ENCODE measurements at regions not wholly inside any gene's neighbourhood (a gene's known extent, or its start where the extent isn't known, plus 50 kb on each side); places are given as distances from the start of the nearest gene placed in this dataset.

DNA sequence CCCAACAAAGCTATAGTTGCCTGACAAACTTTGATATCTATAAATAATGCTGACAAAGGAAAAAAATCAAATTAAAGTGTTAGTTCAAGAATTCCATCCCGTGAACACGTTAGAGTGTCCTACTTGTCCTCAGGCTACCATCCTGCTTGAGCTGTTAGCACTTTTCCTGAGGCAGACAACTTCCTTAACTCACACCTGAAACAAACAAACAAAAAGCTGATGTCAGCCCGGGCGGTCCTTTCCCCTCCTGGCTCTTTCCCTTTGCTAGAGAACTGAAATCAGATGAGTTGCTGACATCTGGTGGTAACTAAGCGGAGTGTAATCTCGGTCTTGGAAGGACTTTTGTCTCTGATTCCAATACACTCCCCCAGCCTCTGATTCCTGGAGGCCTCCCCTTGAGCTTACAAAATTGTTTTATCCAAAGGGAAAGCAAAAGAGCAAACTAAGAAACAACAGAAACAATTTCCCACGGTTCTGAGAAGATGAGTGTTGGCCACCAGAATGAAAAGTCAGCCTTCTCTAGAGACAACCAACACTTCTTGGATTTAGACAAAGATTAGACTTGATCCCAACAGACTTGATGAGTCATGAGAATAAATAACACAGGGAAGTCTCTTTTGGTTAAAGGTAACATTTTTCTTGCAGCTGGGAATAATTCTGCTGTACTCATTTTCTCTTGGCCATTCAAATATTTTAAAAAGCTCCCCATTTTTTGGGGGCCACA is 135.4 kb downstream of the PROX1 start:
- in situ Hi-C loops (cut with MboI; ENCODE audit: low pct_unique_long_range_greater_than_20kb, low sequenced_read_pairs, unreplicated experiment): loop anchor here (10.0 kb wide), 1 partner anchor 998 kb away; no protein-coding TSS in a partner anchor
- DNase-seq (ENCODE audit: low spot score): peak; percentile 58
- TF ChIP-seq, protein P1, sequence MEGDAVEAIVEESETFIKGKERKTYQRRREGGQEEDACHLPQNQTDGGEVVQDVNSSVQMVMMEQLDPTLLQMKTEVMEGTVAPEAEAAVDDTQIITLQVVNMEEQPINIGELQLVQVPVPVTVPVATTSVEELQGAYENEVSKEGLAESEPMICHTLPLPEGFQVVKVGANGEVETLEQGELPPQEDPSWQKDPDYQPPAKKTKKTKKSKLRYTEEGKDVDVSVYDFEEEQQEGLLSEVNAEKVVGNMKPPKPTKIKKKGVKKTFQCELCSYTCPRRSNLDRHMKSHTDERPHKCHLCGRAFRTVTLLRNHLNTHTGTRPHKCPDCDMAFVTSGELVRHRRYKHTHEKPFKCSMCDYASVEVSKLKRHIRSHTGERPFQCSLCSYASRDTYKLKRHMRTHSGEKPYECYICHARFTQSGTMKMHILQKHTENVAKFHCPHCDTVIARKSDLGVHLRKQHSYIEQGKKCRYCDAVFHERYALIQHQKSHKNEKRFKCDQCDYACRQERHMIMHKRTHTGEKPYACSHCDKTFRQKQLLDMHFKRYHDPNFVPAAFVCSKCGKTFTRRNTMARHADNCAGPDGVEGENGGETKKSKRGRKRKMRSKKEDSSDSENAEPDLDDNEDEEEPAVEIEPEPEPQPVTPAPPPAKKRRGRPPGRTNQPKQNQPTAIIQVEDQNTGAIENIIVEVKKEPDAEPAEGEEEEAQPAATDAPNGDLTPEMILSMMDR (IDR thresholded peaks at IDR 0.05; ENCODE audit: extremely low read depth, insufficient read depth, missing control alignments): peak; percentile 58

DNA sequence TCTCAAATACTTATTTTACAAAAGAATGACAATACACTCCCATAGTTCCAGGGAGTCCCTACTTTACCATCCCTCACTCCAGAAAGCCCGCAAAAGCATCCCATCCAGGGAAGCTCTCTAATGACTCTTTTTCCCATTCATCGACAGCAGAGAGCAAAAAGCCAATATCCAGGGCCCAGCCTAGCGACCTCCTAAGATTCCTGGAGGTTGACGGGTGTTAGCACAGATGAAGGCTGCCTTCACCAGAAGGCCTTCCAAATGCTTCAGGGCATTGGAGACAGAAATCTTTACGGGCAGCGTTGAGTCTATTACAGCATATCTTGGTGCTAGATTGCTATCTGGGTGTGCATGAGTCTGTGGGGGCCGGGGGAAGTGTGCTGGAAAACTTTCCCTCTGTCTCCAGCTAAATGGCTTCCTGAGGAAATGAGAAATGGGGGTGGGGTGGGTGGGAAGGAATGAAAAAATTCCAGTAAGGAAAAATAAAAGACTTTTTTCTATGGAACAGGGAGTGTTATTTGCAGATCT is 136.6 kb downstream of the PROX1 start:
- in situ Hi-C loops (cut with MboI; ENCODE audit: low pct_unique_long_range_greater_than_20kb, low sequenced_read_pairs, unreplicated experiment): loop anchor here (10.0 kb wide), 1 partner anchor 1000 kb away; no protein-coding TSS in a partner anchor
- no peak for DNase-seq (ENCODE audit: low spot score)

DNA sequence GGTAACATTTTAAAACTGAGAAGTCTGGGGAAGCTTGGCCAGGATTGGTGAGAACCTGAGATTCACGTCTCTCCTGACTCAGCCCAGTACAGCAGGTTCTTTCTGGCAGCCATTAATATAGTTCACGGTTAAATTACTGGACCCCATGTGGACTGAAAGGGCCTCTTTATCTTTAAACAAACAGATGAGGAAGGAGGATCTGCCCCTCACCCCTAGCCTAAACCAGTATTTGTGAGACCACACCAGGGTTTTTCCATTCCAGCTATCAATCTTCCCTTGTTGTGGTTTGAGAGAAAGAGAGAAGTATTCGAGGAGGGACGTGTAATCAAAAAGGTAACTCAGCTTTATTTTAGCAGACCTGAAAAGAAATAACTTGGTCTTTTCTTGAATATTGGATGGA is 137.1 kb downstream of the PROX1 start:
- DNase-seq (ENCODE audit: low spot score): no peak
- TF ChIP-seq, protein P1 (IDR thresholded peaks at IDR 0.05; ENCODE audit: extremely low read depth, insufficient read depth, missing control alignments): no peak
- in situ Hi-C loops (cut with MboI; ENCODE audit: low pct_unique_long_range_greater_than_20kb, low sequenced_read_pairs, unreplicated experiment): loop anchor here (10.0 kb wide), 1 partner anchor 1000 kb away; no protein-coding TSS in a partner anchor

More for the DNA sequence above, 136.6 kb downstream of the PROX1 start:
- TF ChIP-seq, protein P1 (IDR thresholded peaks at IDR 0.05; ENCODE audit: extremely low read depth, insufficient read depth, missing control alignments): no peak

DNA sequence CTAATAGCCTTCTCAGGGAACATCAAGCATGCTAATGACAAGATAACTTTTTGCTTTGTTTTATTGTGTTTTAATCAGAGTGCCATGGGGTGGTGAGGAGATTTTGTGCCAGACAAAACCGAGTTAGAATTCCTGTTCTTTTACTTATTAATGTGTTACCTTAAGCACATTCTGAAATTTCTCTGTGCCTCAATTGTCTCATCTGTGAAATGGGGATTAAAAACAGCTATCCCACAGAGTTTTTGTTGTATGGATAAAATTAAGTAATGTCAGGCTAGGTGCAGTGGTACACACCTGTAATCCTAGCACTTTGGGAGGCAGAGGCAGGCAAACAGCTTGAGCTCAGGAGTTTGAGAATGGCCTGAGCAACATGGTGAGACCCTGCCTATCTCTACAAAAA is 138.0 kb downstream of the PROX1 start:
- TF ChIP-seq, protein P1 (IDR thresholded peaks at IDR 0.05; ENCODE audit: extremely low read depth, insufficient read depth, missing control alignments): no peak
- DNase-seq (ENCODE audit: low spot score): no peak
- in situ Hi-C loops (cut with MboI; ENCODE audit: low pct_unique_long_range_greater_than_20kb, low sequenced_read_pairs, unreplicated experiment): loop anchor here (10.0 kb wide), 1 partner anchor 1001 kb away; no protein-coding TSS in a partner anchor

DNA sequence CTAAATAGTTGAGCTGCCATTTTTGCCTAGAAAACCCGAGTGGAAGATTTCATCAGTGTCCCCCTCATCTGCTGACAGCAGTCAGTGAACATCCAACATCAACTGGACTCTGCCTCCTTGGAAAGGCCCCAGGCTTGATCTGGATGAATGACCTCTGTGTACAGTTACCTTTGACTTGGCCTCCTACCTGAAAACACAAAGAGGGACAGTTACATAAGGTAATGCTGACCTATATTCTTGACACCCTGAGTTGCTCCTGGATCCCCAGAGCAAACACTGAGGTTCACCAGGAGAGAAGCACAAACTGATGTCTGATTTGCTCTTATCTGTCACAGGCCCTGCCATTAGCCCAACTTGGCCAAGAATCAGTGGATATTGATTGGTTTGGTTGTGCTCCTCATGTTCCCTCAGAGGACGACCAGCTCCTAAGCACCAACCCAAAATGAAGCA is 138.9 kb downstream of the PROX1 start:
- in situ Hi-C loops (cut with MboI; ENCODE audit: low pct_unique_long_range_greater_than_20kb, low sequenced_read_pairs, unreplicated experiment): loop anchor here (10.0 kb wide), 1 partner anchor 1002 kb away; no protein-coding TSS in a partner anchor
- DNase-seq (ENCODE audit: low spot score): no peak
- TF ChIP-seq, protein P1 (IDR thresholded peaks at IDR 0.05; ENCODE audit: extremely low read depth, insufficient read depth, missing control alignments): no peak

DNA sequence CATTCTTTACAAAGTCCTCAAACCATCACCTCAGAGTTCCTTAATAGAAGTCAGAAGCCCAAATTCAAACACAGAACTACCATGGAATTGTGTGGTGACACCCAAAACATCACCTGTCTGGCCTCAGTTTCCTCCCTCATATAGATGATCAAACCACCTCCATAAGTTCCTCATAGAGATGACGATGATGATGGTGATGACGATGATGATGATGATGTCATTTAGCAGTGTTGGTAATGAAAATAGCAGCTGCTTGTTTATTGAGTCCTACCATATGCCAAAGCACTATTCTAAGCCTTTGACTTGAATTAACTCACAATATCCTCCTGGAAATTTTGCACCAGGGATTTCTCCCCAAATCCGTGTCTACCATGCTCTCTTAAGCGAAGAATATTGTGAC is 139.9 kb downstream of the PROX1 start:
- in situ Hi-C loops (cut with MboI; ENCODE audit: low pct_unique_long_range_greater_than_20kb, low sequenced_read_pairs, unreplicated experiment): loop anchor here (10.0 kb wide), 1 partner anchor 1003 kb away; no protein-coding TSS in a partner anchor
- TF ChIP-seq, protein P1 (IDR thresholded peaks at IDR 0.05; ENCODE audit: extremely low read depth, insufficient read depth, missing control alignments): no peak
- DNase-seq (ENCODE audit: low spot score): no peak
